ENCODE measurements at regions not wholly inside any gene's neighbourhood (a gene's known extent, or its start where the extent isn't known, plus 50 kb on each side); places are given as distances from the start of the nearest gene placed in this dataset.

DNA sequence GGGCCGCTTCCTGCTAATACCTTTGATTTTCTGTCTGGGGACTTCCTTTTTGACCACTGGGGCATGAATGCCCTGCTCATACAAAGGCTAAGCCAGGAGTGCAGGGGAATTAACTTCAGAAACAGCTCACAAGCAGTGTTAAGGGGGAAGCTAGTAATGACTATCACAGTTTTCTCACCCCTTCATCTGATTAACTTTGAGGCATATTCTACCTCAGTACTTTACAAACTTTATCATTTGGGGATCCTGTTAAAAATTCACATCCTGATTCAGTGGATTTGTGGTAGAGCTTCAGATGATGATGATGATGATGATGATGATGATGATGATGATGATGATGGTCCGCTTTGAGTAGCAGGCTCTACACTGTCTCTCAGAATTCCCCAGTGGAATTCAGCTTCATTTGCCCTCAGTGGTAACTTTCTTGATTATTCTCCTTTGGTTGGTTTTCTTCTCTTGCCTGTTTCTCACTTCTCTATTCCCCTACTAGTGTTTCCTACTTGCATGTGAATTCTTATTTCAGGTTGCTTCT, 78.4 kb upstream of the TMEM170B start:
- Histone ChIP-seq H4K20me1 (ENCODE audit: insufficient read depth, low read length) (no peaks in the 10 kb centered on the region), H3K9ac (ENCODE audit: insufficient read depth, low read depth, low read length) (no peak overlapping the region), H3K27me3 (ENCODE audit: control insufficient read depth in 1 of 2, insufficient read depth in 2 of 2, low read length in 2 of 2) (no peaks in the 10 kb centered on the region), H3K4me2 (ENCODE audit: low read depth, low read length) (no peak overlapping the region), H3K4me3 (replicated peaks in 1 of 3; ENCODE audit: insufficient read depth in 1 of 3, low read depth in 2 of 3, low read length in 3 of 3) (no peak overlapping the region), H3K9me3 (ENCODE audit: low read length) (no peaks in the 10 kb centered on the region), H3K4me1 (ENCODE audit: insufficient read depth, low read length) (peaks cover 42% of the 10 kb centered on the region), H2AFZ (ENCODE audit: low read length) (no peak overlapping the region), H3K27ac (ENCODE audit: extremely low read length, insufficient read depth, low read length) (no peak overlapping the region), H3K79me2 (ENCODE audit: insufficient read depth, low read length) (no peaks in the 10 kb centered on the region), H3K36me3 (replicated peaks in 1 of 2; ENCODE audit: control insufficient read depth in 1 of 2, insufficient read depth in 2 of 2, low read length in 2 of 2) (no peaks in the 10 kb centered on the region)
- 88% methylated on average over 2 of the region's 2 CpGs for WGBS (ENCODE audit: low lambda C conversion rate)
- DNase-seq (ENCODE audit: low spot score): no peak
- BruUV-seq (replicated peaks): no TSS peak
- in situ Hi-C loops (cut with HindIII; ENCODE audit: extremely low pct_ligation_motif_present, low pct_unique_long_range_greater_than_20kb): no loop called here
- POLR2A ChIA-PET: interaction anchor here (1.2 kb wide), 1 partner anchor 226 kb away, joined by 3 read pairs; the partner anchor contains the start of gene NEDD9
- FAIRE-seq: no peak
- ATAC-seq: no peak
- TF ChIP-seq, protein P1, sequence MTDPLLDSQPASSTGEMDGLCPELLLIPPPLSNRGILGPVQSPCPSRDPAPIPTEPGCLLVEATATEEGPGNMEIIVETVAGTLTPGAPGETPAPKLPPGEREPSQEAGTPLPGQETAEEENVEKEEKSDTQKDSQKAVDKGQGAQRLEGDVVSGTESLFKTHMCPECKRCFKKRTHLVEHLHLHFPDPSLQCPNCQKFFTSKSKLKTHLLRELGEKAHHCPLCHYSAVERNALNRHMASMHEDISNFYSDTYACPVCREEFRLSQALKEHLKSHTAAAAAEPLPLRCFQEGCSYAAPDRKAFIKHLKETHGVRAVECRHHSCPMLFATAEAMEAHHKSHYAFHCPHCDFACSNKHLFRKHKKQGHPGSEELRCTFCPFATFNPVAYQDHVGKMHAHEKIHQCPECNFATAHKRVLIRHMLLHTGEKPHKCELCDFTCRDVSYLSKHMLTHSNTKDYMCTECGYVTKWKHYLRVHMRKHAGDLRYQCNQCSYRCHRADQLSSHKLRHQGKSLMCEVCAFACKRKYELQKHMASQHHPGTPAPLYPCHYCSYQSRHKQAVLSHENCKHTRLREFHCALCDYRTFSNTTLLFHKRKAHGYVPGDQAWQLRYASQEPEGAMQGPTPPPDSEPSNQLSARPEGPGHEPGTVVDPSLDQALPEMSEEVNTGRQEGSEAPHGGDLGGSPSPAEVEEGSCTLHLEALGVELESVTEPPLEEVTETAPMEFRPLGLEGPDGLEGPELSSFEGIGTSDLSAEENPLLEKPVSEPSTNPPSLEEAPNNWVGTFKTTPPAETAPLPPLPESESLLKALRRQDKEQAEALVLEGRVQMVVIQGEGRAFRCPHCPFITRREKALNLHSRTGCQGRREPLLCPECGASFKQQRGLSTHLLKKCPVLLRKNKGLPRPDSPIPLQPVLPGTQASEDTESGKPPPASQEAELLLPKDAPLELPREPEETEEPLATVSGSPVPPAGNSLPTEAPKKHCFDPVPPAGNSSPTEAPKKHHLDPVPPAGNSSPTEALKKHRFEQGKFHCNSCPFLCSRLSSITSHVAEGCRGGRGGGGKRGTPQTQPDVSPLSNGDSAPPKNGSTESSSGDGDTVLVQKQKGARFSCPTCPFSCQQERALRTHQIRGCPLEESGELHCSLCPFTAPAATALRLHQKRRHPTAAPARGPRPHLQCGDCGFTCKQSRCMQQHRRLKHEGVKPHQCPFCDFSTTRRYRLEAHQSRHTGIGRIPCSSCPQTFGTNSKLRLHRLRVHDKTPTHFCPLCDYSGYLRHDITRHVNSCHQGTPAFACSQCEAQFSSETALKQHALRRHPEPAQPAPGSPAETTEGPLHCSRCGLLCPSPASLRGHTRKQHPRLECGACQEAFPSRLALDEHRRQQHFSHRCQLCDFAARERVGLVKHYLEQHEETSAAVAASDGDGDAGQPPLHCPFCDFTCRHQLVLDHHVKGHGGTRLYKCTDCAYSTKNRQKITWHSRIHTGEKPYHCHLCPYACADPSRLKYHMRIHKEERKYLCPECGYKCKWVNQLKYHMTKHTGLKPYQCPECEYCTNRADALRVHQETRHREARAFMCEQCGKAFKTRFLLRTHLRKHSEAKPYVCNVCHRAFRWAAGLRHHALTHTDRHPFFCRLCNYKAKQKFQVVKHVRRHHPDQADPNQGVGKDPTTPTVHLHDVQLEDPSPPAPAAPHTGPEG (CRISPR knock-in tag; IDR thresholded peaks at IDR 0.05): no peak
- TF ChIP-seq SP4 (CRISPR knock-in tag; IDR thresholded peaks at IDR 0.05): no peak
- peak; percentile 84 for TF ChIP-seq CREB1 (IDR thresholded peaks at IDR 0.05)
- no peak for TF ChIP-seq CREB1 (CRISPR knock-in tag; IDR thresholded peaks at IDR 0.05)
- TF ChIP-seq ZBTB20 (CRISPR knock-in tag; IDR thresholded peaks at IDR 0.05; ENCODE audit: borderline replicate concordance, low read depth): no peak
- intact Hi-C loops (cut with micrococcal nuclease; ENCODE audit: unreplicated experiment): no loop called here
- CTCF ChIA-PET (ENCODE audit: low intra/inter-chr PET ratio, low total read pairs): no interaction called here

Data from HepG2 (cell line).